ENCODE measurements at regions not wholly inside any gene's neighbourhood (a gene's known extent, or its start where the extent isn't known, plus 50 kb on each side); places are given as distances from the start of the nearest gene placed in this dataset.
A peak's percentile ranks its signal among the peaks of the same experiment; 100 is the strongest.
"Not testable (repeated sequence)": the region's sequence is repeated elsewhere in the genome, so short reads cannot be mapped to it uniquely, and the experiment has no call there.

GRCh38 chr1:79152-79551, 372.3 kb downstream of the OR4F29 start:
- ATAC-seq (replicated peaks; ENCODE audit: extremely low read depth, poor library complexity, severe bottlenecking); H3K27ac Mint-ChIP-seq (ENCODE audit: low read depth); H3K4me1 Mint-ChIP-seq; H3K9me3 Mint-ChIP-seq; DNase-seq (ENCODE audit: low spot score in 2 of 2); H3K36me3 Mint-ChIP-seq (ENCODE audit: insufficient read depth); H3K4me3 Mint-ChIP-seq: not testable (repeated sequence)
- peaks cover 26% of the 10 kb centered on the region for H3K27me3 Mint-ChIP-seq

- DNase-seq (ENCODE audit: low spot score in 2 of 2); H3K9me3 Mint-ChIP-seq; ATAC-seq (replicated peaks; ENCODE audit: extremely low read depth, poor library complexity, severe bottlenecking); H3K27ac Mint-ChIP-seq (ENCODE audit: low read depth); H3K27me3 Mint-ChIP-seq; H3K36me3 Mint-ChIP-seq (ENCODE audit: insufficient read depth); H3K4me3 Mint-ChIP-seq; H3K4me1 Mint-ChIP-seq: not testable (repeated sequence)
Observed at GRCh38 chr1:65119-65518, 386.4 kb downstream of the OR4F29 start, which contains the start of gene OR4F5. Gene OR4F5, plus strand, starts transcription at chr1:65419.

GRCh38 chr1:56014-56531, 395.4 kb downstream of the OR4F29 start:
- peaks cover 17% of the 10 kb centered on the region for H3K27me3 Mint-ChIP-seq
- H3K27ac Mint-ChIP-seq (ENCODE audit: low read depth); H3K9me3 Mint-ChIP-seq: not testable (repeated sequence)

GRCh38 chr1:53182-53581, 398.3 kb downstream of the OR4F29 start:
- not testable (repeated sequence) for DNase-seq (ENCODE audit: low spot score in 2 of 2); H3K9me3 Mint-ChIP-seq; H3K27ac Mint-ChIP-seq (ENCODE audit: low read depth); ATAC-seq (replicated peaks; ENCODE audit: extremely low read depth, poor library complexity, severe bottlenecking); H3K4me3 Mint-ChIP-seq; H3K4me1 Mint-ChIP-seq; H3K36me3 Mint-ChIP-seq (ENCODE audit: insufficient read depth)
- H3K27me3 Mint-ChIP-seq, result peaks cover 17% of the 10 kb centered on the region

More at GRCh38 chr1:56014-56531, 395.4 kb downstream of the OR4F29 start:
- not testable (repeated sequence) for H3K36me3 Mint-ChIP-seq (ENCODE audit: insufficient read depth); ATAC-seq (replicated peaks; ENCODE audit: extremely low read depth, poor library complexity, severe bottlenecking); DNase-seq (ENCODE audit: low spot score in 2 of 2); H3K4me3 Mint-ChIP-seq; H3K4me1 Mint-ChIP-seq

- not testable (repeated sequence) for DNase-seq (ENCODE audit: low spot score in 2 of 2); H3K4me1 Mint-ChIP-seq; ATAC-seq (replicated peaks; ENCODE audit: extremely low read depth, poor library complexity, severe bottlenecking); H3K27ac Mint-ChIP-seq (ENCODE audit: low read depth); H3K36me3 Mint-ChIP-seq (ENCODE audit: insufficient read depth); H3K27me3 Mint-ChIP-seq; H3K4me3 Mint-ChIP-seq; H3K9me3 Mint-ChIP-seq
Observed at GRCh38 chr1:41965-42466, 409.5 kb downstream of the OR4F29 start.

- ATAC-seq (replicated peaks; ENCODE audit: extremely low read depth, poor library complexity, severe bottlenecking); H3K36me3 Mint-ChIP-seq (ENCODE audit: insufficient read depth); H3K27me3 Mint-ChIP-seq; H3K4me1 Mint-ChIP-seq; H3K27ac Mint-ChIP-seq (ENCODE audit: low read depth); DNase-seq (ENCODE audit: low spot score in 2 of 2); H3K4me3 Mint-ChIP-seq; H3K9me3 Mint-ChIP-seq: not testable (repeated sequence)
Observed at GRCh38 chr1:41197-41596, 410.3 kb downstream of the OR4F29 start.

- not testable (repeated sequence) for H3K4me1 Mint-ChIP-seq; H3K27me3 Mint-ChIP-seq; ATAC-seq (replicated peaks; ENCODE audit: extremely low read depth, poor library complexity, severe bottlenecking); H3K9me3 Mint-ChIP-seq; H3K27ac Mint-ChIP-seq (ENCODE audit: low read depth); DNase-seq (ENCODE audit: low spot score in 2 of 2); H3K4me3 Mint-ChIP-seq; H3K36me3 Mint-ChIP-seq (ENCODE audit: insufficient read depth)
Observed at GRCh38 chr1:29183-29582, 422.3 kb downstream of the OR4F29 start.

- not testable (repeated sequence) for H3K27ac Mint-ChIP-seq (ENCODE audit: low read depth); H3K36me3 Mint-ChIP-seq (ENCODE audit: insufficient read depth); H3K9me3 Mint-ChIP-seq; DNase-seq (ENCODE audit: low spot score in 2 of 2); ATAC-seq (replicated peaks; ENCODE audit: extremely low read depth, poor library complexity, severe bottlenecking); H3K4me1 Mint-ChIP-seq; H3K4me3 Mint-ChIP-seq; H3K27me3 Mint-ChIP-seq
Observed at GRCh38 chr1:17298-17697, 434.2 kb downstream of the OR4F29 start.

GRCh38 chr1:16025-16424, 435.5 kb downstream of the OR4F29 start:
- H3K9me3 Mint-ChIP-seq; H3K27ac Mint-ChIP-seq (ENCODE audit: low read depth); H3K4me3 Mint-ChIP-seq; H3K4me1 Mint-ChIP-seq; H3K36me3 Mint-ChIP-seq (ENCODE audit: insufficient read depth); DNase-seq (ENCODE audit: low spot score in 2 of 2); ATAC-seq (replicated peaks; ENCODE audit: extremely low read depth, poor library complexity, severe bottlenecking); H3K27me3 Mint-ChIP-seq: not testable (repeated sequence)

GRCh38 chr1:9941-10717, 441.3 kb downstream of the OR4F29 start:
- not testable (repeated sequence) for H3K36me3 Mint-ChIP-seq (ENCODE audit: insufficient read depth); H3K4me3 Mint-ChIP-seq; H3K27ac Mint-ChIP-seq (ENCODE audit: low read depth); H3K27me3 Mint-ChIP-seq; H3K4me1 Mint-ChIP-seq; H3K9me3 Mint-ChIP-seq
- ATAC-seq (replicated peaks; ENCODE audit: extremely low read depth, poor library complexity, severe bottlenecking) (peak; percentile 68), DNase-seq (ENCODE audit: low spot score in 2 of 2) (peak in 1 of 2 donors; percentile 35)

All from central memory CD8-positive, alpha-beta T cell (primary cell).